ENCODE measurements at regions not wholly inside any gene's neighbourhood (a gene's known extent, or its start where the extent isn't known, plus 50 kb on each side); places are given as distances from the start of the nearest gene placed in this dataset.

DNA sequence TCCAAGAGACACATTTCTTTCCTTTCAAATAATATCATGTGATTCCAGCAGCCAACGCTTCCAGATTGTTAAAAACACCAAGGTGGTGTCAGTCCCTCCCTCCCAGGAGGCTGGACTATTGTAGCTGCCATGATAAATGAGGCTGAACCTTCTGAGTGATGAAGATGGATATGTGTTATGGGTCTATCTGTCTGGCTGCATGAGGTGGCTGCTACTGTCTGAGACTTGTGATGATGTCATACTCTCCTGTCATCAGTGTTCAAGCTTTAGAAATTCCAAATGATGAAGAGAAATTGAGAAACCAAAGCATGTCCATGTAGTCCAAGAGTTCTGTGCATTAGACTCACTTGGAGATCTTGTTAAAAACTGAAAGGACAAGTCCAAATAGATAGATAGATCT lies 683.0 kb downstream of the NTRK3 start:
- no peak for ATAC-seq
- TF ChIP-seq ESRRG (CRISPR knock-in tag; IDR thresholded peaks at IDR 0.05) (no peak), OSR1 (CRISPR knock-in tag; IDR thresholded peaks at IDR 0.05) (no peak), CSDC2 (CRISPR knock-in tag; IDR thresholded peaks at IDR 0.05) (no peak), ZNF8 (CRISPR knock-in tag; IDR thresholded peaks at IDR 0.05) (no peak), ZFP3 (CRISPR knock-in tag; IDR thresholded peaks at IDR 0.05) (no peak), ZNF565 (CRISPR knock-in tag; conservative IDR thresholded peaks at IDR 0.05; ENCODE audit: low read depth) (no peak), ZFP30 (CRISPR knock-in tag; IDR thresholded peaks at IDR 0.05) (no peak), TOX (CRISPR knock-in tag; IDR thresholded peaks at IDR 0.05; ENCODE audit: borderline replicate concordance) (no peak), ZNF70 (CRISPR knock-in tag; IDR thresholded peaks at IDR 0.05) (no peak)
- TF ChIP-seq, protein P1, sequence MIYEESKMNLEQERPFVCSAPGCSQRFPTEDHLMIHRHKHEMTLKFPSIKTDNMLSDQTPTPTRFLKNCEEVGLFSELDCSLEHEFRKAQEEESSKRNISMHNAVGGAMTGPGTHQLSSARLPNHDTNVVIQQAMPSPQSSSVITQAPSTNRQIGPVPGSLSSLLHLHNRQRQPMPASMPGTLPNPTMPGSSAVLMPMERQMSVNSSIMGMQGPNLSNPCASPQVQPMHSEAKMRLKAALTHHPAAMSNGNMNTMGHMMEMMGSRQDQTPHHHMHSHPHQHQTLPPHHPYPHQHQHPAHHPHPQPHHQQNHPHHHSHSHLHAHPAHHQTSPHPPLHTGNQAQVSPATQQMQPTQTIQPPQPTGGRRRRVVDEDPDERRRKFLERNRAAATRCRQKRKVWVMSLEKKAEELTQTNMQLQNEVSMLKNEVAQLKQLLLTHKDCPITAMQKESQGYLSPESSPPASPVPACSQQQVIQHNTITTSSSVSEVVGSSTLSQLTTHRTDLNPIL (CRISPR knock-in tag; IDR thresholded peaks at IDR 0.05; ENCODE audit: low read depth) = no peak
- TF ChIP-seq, protein P2, sequence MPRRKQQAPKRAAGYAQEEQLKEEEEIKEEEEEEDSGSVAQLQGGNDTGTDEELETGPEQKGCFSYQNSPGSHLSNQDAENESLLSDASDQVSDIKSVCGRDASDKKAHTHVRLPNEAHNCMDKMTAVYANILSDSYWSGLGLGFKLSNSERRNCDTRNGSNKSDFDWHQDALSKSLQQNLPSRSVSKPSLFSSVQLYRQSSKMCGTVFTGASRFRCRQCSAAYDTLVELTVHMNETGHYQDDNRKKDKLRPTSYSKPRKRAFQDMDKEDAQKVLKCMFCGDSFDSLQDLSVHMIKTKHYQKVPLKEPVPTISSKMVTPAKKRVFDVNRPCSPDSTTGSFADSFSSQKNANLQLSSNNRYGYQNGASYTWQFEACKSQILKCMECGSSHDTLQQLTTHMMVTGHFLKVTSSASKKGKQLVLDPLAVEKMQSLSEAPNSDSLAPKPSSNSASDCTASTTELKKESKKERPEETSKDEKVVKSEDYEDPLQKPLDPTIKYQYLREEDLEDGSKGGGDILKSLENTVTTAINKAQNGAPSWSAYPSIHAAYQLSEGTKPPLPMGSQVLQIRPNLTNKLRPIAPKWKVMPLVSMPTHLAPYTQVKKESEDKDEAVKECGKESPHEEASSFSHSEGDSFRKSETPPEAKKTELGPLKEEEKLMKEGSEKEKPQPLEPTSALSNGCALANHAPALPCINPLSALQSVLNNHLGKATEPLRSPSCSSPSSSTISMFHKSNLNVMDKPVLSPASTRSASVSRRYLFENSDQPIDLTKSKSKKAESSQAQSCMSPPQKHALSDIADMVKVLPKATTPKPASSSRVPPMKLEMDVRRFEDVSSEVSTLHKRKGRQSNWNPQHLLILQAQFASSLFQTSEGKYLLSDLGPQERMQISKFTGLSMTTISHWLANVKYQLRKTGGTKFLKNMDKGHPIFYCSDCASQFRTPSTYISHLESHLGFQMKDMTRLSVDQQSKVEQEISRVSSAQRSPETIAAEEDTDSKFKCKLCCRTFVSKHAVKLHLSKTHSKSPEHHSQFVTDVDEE (CRISPR knock-in tag; IDR thresholded peaks at IDR 0.05) = no peak

DNA sequence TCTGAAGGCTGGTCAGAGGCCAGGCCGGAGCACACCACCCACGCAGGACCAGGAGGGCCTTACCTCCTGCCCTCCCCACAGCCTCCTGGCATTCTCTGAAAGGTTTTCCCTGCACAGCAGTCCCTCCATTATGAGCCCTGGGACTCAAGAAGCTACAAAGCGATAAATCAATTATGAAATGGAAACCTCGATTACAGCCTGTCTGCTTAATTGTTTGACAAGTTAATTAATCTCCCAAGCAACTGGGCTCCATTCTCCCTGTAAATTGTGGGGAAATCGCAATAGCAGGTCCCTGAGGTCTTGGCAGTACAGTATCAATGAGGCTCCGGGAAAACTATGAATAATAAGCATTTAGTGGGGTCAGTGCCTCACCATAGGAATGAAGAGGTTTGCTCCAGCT lies 683.5 kb downstream of the NTRK3 start:
- ATAC-seq = no peak
- TF ChIP-seq TCF4 (CRISPR knock-in tag; IDR thresholded peaks at IDR 0.05; ENCODE audit: borderline replicate concordance) = no peak
- TF ChIP-seq, protein P3, sequence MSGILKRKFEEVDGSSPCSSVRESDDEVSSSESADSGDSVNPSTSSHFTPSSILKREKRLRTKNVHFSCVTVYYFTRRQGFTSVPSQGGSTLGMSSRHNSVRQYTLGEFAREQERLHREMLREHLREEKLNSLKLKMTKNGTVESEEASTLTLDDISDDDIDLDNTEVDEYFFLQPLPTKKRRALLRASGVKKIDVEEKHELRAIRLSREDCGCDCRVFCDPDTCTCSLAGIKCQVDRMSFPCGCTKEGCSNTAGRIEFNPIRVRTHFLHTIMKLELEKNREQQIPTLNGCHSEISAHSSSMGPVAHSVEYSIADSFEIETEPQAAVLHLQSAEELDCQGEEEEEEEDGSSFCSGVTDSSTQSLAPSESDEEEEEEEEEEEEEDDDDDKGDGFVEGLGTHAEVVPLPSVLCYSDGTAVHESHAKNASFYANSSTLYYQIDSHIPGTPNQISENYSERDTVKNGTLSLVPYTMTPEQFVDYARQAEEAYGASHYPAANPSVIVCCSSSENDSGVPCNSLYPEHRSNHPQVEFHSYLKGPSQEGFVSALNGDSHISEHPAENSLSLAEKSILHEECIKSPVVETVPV (CRISPR knock-in tag; IDR thresholded peaks at IDR 0.05) = no peak
- TF ChIP-seq CSDC2 (CRISPR knock-in tag; IDR thresholded peaks at IDR 0.05) = no peak
- no peak for TF ChIP-seq ARNTL (CRISPR knock-in tag; IDR thresholded peaks at IDR 0.05; ENCODE audit: borderline replicate concordance, low read depth)
- TF ChIP-seq SNAI2 (CRISPR knock-in tag; IDR thresholded peaks at IDR 0.05) = no peak
- TF ChIP-seq, protein P4, sequence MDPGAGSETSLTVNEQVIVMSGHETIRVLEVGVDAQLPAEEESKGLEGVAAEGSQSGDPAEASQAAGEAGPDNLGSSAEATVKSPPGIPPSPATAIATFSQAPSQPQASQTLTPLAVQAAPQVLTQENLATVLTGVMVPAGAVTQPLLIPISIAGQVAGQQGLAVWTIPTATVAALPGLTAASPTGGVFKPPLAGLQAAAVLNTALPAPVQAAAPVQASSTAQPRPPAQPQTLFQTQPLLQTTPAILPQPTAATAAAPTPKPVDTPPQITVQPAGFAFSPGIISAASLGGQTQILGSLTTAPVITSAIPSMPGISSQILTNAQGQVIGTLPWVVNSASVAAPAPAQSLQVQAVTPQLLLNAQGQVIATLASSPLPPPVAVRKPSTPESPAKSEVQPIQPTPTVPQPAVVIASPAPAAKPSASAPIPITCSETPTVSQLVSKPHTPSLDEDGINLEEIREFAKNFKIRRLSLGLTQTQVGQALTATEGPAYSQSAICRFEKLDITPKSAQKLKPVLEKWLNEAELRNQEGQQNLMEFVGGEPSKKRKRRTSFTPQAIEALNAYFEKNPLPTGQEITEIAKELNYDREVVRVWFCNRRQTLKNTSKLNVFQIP (CRISPR knock-in tag; IDR thresholded peaks at IDR 0.05; ENCODE audit: borderline replicate concordance, low read depth) = no peak
- no peak for TF ChIP-seq TOX (CRISPR knock-in tag; IDR thresholded peaks at IDR 0.05; ENCODE audit: borderline replicate concordance)
- TF ChIP-seq, protein P1 (CRISPR knock-in tag; IDR thresholded peaks at IDR 0.05; ENCODE audit: low read depth) = no peak
- TF ChIP-seq ZC3H10 (CRISPR knock-in tag; IDR thresholded peaks at IDR 0.05) = no peak
- no peak for TF ChIP-seq ISL1 (CRISPR knock-in tag; IDR thresholded peaks at IDR 0.05)
- TF ChIP-seq, protein P2 (CRISPR knock-in tag; IDR thresholded peaks at IDR 0.05) = no peak
- no peak for TF ChIP-seq ZNF8 (CRISPR knock-in tag; IDR thresholded peaks at IDR 0.05)
- TF ChIP-seq BACH2 (CRISPR knock-in tag; IDR thresholded peaks at IDR 0.05; ENCODE audit: borderline replicate concordance) = no peak

Measured in SK-N-SH treated with all-trans-retinoic acid at 6 μM for 48 hours (cell line).